ENCODE measurements at regions not wholly inside any gene's neighbourhood (a gene's known extent, or its start where the extent isn't known, plus 50 kb on each side); places are given as distances from the start of the nearest gene placed in this dataset.

DNA sequence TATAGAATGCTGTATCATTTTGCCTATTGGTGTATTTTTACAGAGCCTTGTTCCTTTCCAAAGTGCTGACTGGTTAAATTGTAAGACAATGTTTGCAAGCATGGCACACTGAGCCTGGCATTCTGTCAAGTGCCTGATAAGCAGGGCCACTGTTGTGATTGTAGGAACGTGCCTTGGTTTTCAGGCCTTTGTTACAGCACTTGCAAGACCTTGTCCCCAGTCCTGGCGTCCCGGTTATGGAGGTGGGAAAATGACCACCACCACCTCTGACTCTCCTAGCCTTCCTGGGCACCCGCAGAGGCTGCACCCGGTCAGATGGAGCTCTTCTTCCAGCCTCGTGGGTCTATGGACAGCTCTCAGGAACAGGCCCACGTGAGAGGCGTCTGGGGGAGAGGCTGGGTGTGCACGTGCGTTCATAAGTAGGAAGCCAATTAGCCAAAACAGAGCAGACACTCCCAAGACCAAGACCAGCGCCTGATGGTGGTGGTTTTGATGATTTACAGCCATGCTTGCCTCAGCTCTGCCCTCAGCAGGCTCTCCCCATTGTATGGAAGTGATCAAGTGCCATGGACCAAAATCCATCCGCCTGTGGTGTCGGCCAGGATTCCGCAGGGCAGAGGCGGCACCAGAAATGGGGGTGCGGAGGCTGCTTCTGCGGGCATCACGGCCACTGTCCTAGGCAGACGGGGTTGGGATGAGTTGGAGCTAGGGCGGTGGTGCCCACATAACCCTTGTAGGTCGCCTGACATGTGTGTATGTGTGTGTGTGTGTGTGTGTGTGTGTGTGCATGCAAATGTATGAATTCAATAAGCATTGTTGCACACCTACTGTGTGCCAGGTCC, 89.8 kb downstream of the RTL6 start:
- TF ChIP-seq, protein P1, sequence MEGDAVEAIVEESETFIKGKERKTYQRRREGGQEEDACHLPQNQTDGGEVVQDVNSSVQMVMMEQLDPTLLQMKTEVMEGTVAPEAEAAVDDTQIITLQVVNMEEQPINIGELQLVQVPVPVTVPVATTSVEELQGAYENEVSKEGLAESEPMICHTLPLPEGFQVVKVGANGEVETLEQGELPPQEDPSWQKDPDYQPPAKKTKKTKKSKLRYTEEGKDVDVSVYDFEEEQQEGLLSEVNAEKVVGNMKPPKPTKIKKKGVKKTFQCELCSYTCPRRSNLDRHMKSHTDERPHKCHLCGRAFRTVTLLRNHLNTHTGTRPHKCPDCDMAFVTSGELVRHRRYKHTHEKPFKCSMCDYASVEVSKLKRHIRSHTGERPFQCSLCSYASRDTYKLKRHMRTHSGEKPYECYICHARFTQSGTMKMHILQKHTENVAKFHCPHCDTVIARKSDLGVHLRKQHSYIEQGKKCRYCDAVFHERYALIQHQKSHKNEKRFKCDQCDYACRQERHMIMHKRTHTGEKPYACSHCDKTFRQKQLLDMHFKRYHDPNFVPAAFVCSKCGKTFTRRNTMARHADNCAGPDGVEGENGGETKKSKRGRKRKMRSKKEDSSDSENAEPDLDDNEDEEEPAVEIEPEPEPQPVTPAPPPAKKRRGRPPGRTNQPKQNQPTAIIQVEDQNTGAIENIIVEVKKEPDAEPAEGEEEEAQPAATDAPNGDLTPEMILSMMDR (IDR thresholded peaks at IDR 0.05): no peak
- TF ChIP-seq POLR2A (IDR thresholded peaks at IDR 0.05): no peak
